ENCODE measurements at regions not wholly inside any gene's neighbourhood (a gene's known extent, or its start where the extent isn't known, plus 50 kb on each side); places are given as distances from the start of the nearest gene placed in this dataset.

GRCh38 chr5:121572061-121572460 lies 279.6 kb upstream of the FTMT start:
- no peaks in the 10 kb centered on the region for H3K4me1 Mint-ChIP-seq
- no peak for TF ChIP-seq CTCF (IDR thresholded peaks at IDR 0.05; ENCODE audit: unreplicated experiment in 3 of 3)
- no peak overlapping the region for H3K4me3 Mint-ChIP-seq
- no peaks in the 10 kb centered on the region for H3K27me3 Mint-ChIP-seq (ENCODE audit: low read depth)
- H3K9me3 Mint-ChIP-seq, result no peaks in the 10 kb centered on the region
- no peak overlapping the region for H3K27ac Mint-ChIP-seq
- H3K36me3 Mint-ChIP-seq (ENCODE audit: low read depth), result no peaks in the 10 kb centered on the region

DNA sequence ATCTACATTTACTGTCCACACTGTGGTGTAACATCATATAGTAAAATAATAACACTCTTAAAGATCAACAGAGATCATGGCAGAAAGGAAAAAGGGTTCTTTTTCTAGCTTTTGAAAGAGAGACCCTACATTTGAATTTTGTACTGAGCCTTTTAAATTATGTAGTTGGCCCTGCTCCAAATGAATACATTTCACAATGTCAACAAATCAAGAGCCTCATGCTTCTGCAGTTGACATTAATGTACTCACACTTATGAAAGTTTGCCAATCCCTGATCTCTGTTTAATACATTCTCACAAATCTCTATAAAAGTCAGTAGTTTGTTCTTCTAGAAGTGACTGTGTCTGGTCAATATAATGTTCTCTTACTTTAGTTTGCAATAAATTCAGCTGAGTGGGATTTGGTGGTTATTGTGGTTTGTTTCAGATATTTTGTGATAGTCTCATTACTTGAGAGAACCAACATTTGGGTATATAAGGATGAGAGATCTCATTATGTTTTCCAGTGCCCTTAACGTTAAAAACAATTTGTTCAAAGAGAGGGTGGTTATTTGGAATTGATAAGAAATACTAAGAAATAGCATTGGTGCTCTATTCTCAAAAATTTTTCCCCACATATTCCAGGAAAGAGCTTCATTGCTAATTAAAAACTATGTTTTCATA lies 277.8 kb upstream of the FTMT start:
- TF ChIP-seq CTCF (IDR thresholded peaks at IDR 0.05; ENCODE audit: unreplicated experiment in 3 of 3), result no peak
- no peaks in the 10 kb centered on the region for H3K36me3 Mint-ChIP-seq (ENCODE audit: low read depth)

DNA sequence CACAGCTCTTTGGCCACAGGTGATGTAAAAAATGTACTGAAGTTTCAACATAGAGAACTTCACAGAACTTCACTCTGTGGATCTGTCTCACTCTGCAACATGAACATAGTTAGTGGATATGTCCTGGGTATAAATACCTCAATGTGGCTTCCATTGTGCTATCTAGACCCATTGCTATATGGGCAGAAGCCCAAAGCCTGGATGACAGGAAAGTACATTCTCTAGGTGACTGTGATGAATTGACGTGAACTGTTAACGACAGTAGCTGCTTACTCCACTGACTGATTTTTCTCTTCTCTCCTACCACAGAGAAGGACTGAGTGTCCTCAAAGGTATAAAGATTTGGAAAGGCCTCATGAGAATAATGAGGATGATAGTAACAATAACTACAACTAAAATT lies 270.1 kb upstream of the FTMT start:
- Mint-ChIP-seq H3K4me3 (no peak overlapping the region), H3K4me1 (no peaks in the 10 kb centered on the region), H3K27ac (no peak overlapping the region), H3K9me3 (no peaks in the 10 kb centered on the region), H3K36me3 (ENCODE audit: low read depth) (no peaks in the 10 kb centered on the region), H3K27me3 (ENCODE audit: low read depth) (no peaks in the 10 kb centered on the region)
- no peak for TF ChIP-seq CTCF (IDR thresholded peaks at IDR 0.05; ENCODE audit: unreplicated experiment in 3 of 3)

More for the DNA sequence above, 277.8 kb upstream of the FTMT start:
- Mint-ChIP-seq H3K4me3 (no peak overlapping the region), H3K4me1 (no peaks in the 10 kb centered on the region), H3K9me3 (no peaks in the 10 kb centered on the region), H3K27me3 (ENCODE audit: low read depth) (no peaks in the 10 kb centered on the region), H3K27ac (no peak overlapping the region)

- TF ChIP-seq CTCF (IDR thresholded peaks at IDR 0.05; ENCODE audit: unreplicated experiment in 3 of 3), result no peak
- Mint-ChIP-seq H3K4me1 (no peaks in the 10 kb centered on the region), H3K27ac (no peak overlapping the region), H3K27me3 (ENCODE audit: low read depth) (no peaks in the 10 kb centered on the region), H3K4me3 (no peak overlapping the region), H3K36me3 (ENCODE audit: low read depth) (no peaks in the 10 kb centered on the region), H3K9me3 (peaks cover 13% of the 10 kb centered on the region)
These were observed 254.8 kb upstream of the FTMT start for GRCh38 chr5:121596882-121597281.

DNA sequence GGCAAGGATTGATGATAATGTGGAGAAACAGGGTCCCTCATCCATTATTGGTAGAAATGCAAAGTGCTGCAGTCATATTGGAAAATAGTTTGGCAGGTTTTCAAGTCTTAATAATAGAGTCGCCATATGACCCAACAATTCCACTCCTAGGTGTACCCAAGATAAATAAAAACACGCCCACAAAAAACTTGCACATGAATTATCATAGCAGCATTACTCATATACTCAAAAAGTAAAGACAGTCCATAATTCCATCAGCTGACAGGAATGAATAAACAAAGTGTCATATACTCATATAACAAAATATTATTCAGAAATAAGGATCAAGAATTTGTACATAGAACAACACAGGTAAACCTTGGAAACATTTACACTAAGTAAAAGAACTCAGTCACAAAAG lies 242.9 kb upstream of the FTMT start:
- Mint-ChIP-seq H3K4me3 (no peak overlapping the region), H3K27ac (no peak overlapping the region), H3K36me3 (ENCODE audit: low read depth) (no peaks in the 10 kb centered on the region), H3K9me3 (peaks cover 9% of the 10 kb centered on the region), H3K4me1 (no peaks in the 10 kb centered on the region), H3K27me3 (ENCODE audit: low read depth) (no peaks in the 10 kb centered on the region)
- no peak for TF ChIP-seq CTCF (IDR thresholded peaks at IDR 0.05; ENCODE audit: unreplicated experiment in 3 of 3)

DNA sequence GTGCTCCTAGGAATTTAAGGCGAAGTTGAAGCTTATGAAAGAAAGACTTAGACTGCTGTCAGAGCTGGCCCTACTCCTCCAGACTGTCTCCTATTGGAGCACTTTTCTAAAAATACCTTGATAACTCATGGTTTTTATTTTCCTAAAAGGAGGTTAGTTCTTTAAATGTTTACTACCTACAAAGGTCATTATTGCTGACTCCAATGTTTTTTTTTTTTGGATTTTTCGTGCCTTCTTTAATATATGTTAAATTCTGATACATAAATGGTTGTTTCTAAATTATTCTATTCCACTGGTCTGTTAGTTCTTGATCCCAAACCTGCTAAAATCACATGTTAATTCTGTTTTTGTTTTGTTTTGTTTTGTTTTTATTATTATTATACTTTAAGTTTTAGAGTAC lies 227.6 kb upstream of the FTMT start:
- no peaks in the 10 kb centered on the region for H3K9me3 Mint-ChIP-seq
- H3K27ac Mint-ChIP-seq, result no peak overlapping the region
- H3K4me3 Mint-ChIP-seq, result no peak overlapping the region
- no peaks in the 10 kb centered on the region for H3K27me3 Mint-ChIP-seq (ENCODE audit: low read depth)
- no peak for TF ChIP-seq CTCF (IDR thresholded peaks at IDR 0.05; ENCODE audit: unreplicated experiment in 3 of 3)
- H3K36me3 Mint-ChIP-seq (ENCODE audit: low read depth), result no peaks in the 10 kb centered on the region
- H3K4me1 Mint-ChIP-seq, result no peaks in the 10 kb centered on the region
